H1 (cell line): ENCODE measurements at regions not wholly inside any gene's neighbourhood (a gene's known extent, or its start where the extent isn't known, plus 50 kb on each side); places are given as distances from the start of the nearest gene placed in this dataset.

Experiments
- EGR1 ChIP-seq: IDR thresholded peaks from 2 replicates; pipeline ENCODE4 v1.6.1; 2011; ENCODE audit warnings: low read depth, low read length, borderline replicate concordance
- POLR2A ChIP-seq, 2 experiments: IDR thresholded peaks; 1 replicate in 1 of 2; 2 replicates in 1 of 2; pipeline ENCODE4 v1.6.1; 2011; ENCODE audit warnings: low read depth in 2 of 2, low read length in 2 of 2, mild to moderate bottlenecking in 2 of 2; ENCODE audit errors: control extremely low read depth in 1 of 2
- SP1 ChIP-seq: IDR thresholded peaks from 2 replicates; pipeline ENCODE4 v1.6.1; 2011; ENCODE audit warnings: low read depth, low read length
- TAF7 ChIP-seq: optimal IDR thresholded peaks from 2 replicates; pipeline ENCODE3; 2011; ENCODE audit warnings: low read depth, mild to moderate bottlenecking, inconsistent platforms, low read length, moderate library complexity, borderline replicate concordance
- TEAD4 ChIP-seq: IDR thresholded peaks from 2 replicates; pipeline ENCODE4 v1.6.1; 2012; ENCODE audit warnings: low read depth, low read length, inconsistent platforms, mixed read lengths

DNA sequence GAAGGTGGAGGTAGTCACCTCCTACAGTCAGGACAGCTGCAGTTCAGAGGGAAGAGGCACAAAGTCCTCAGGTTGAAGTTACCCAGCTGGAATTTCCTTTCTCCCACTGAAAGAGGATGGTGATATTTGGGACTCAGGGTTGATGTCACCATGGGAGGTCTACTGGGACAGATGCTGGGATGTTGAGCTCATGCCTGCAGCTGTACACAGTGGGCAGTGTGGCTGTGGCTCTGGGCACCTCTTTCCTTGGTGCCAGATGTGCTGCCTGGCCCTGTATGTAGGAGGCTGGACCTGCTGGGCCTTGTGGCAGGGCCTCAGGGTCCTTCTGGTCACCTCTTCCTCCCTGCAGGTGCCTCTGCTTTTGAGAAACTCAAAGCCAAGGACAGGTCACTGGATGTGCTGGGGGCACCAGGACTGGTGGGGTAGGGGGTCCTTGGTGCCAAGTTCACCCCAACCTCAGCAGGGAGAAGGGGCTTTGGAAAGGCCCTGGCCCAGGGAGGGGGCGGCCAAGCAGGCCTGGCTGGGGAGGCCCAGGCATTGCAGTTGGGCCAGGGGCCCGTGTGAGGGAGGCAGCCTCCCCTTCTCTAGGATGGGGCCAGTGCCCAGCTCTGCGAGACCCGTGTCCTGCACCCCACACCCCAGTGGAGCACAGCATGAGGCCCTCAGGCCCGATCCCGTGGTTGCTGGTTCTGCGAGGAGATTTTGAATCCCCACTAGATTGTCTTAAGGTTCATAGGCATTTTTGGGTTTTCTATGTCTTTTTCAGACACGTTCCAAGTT lies 103.1 kb downstream of the BMS1 start (continued):
- no peak for TF ChIP-seq TAF7
- no peak for TF ChIP-seq TEAD4
- TF ChIP-seq POLR2A (IDR thresholded peaks at IDR 0.05; ENCODE audit: control extremely low read depth in 1 of 2, low read depth in 2 of 2, low read length in 2 of 2), result no peak
- TF ChIP-seq SP1, result no peak
- TF ChIP-seq EGR1, result no peak
